Heart right ventricle (tissue), 16 donors: ENCODE measurements at regions not wholly inside any gene's neighbourhood (a gene's known extent, or its start where the extent isn't known, plus 50 kb on each side); places are given as distances from the start of the nearest gene placed in this dataset.

Source experiments
- ATAC-seq, 8 donors: fragments of 200-7000 bp; cut with Tn5 transposase; one replicate each; pipeline ENCODE4 v1.9.1; 2020; ENCODE audit warnings: mild to moderate bottlenecking in 8 of 8, moderate library complexity in 8 of 8, moderate number of reproducible peaks in 1 of 8
- DNase-seq, 2 donors: peaks; one replicate each; pipeline ENCODE4 v3.0.0-alpha.2; 2020
- H3K27ac ChIP-seq, 10 donors: fragments of 200-600 bp; sonication (generic) in 2 of 10; one replicate each; pipeline versions ENCODE4 v1.5.0 to v1.8.0; 2020 to 2022; ENCODE audit warnings: mild to moderate bottlenecking in 3 of 10
- H3K27me3 ChIP-seq, 7 donors: fragments of 200-600 bp; one replicate each; pipeline ENCODE4 v1.8.0; 2021 to 2022; ENCODE audit warnings: mild to moderate bottlenecking in 2 of 7
- H3K36me3 ChIP-seq, 9 donors: fragments of 200-600 bp; sonication (generic) in 1 of 9; one replicate each; pipeline versions ENCODE4 v1.5.0 to v1.8.0; 2020 to 2022; ENCODE audit warnings: mild to moderate bottlenecking in 2 of 9
- H3K4me1 ChIP-seq, 9 donors: fragments of 200-600 bp; sonication (generic) in 1 of 9; one replicate each; pipeline versions ENCODE4 v1.5.0 to v1.8.0; 2020 to 2022; ENCODE audit warnings: mild to moderate bottlenecking in 4 of 9
- H3K4me3 ChIP-seq, 10 donors: fragments of 200-600 bp; sonication (generic) in 2 of 10; one replicate each; pipeline versions ENCODE4 v1.5.0 to v1.8.0; 2020 to 2022; ENCODE audit warnings: mild to moderate bottlenecking in 7 of 10, moderate library complexity in 2 of 10
- H3K9me3 ChIP-seq, 11 donors: fragments of 200-600 bp in 10 of 11; sonication (generic) in 2 of 11; one replicate each; pipeline versions ENCODE4 v1.5.0 to v1.8.0; 2013 to 2022; ENCODE audit warnings: mild to moderate bottlenecking in 2 of 11, control low read depth in 1 of 11, moderate library complexity in 1 of 11
- CTCF ChIP-seq, 9 donors: fragments of 200-600 bp; sonication (generic) in 2 of 9; IDR thresholded peaks; one replicate each; pipeline versions ENCODE4 v1.5.0 to v1.8.0; 2021 to 2022; ENCODE audit warnings: antibody characterized with exemption in 9 of 9, mild to moderate bottlenecking in 5 of 9, moderate library complexity in 1 of 9
- WGBS, 2 donors: extraction: QIAGEN DNeasy Blood & Tissue Kit; methylation state at CpG; one replicate each; pipeline ENCODE4 v1.1.7; 2013; ENCODE audit warnings: inconsistent platforms in 1 of 2; 5-methylcytosine and 5-hydroxymethylcytosine counted together
- intact Hi-C, 10 donors: fragments of 100-400 bp; cut with DNase I; formaldehyde crosslinking; loops; one replicate each; pipeline versions ENCODE4 v1.11.1 to v1.14.2; 2022
- donor health status: Arrhythmogenic right ventricular cardiomyopathy.
- donor health status: ischemic (EF 13 %, LVEDD 7.1; RV severe dilation, severe dysfunction).
- donor health status: healthy with polysubstance abuse.
- donor health status: DM: no; HTN: yes; CAD: no.
- donor health status: DM: no; HTN: no; CAD: no.
- donor health status: ischemic (EF 25% LVEDD 6.9; RV normal size, moderate dysfunction).
- donor health status: ischemic (EF 25% LVEDD 5.7; RV mildly dilated, moderate dysfunction).
- donor health status: healthy.
- donor health status: DM: yes; HTN: yes; CAD: no.
- donor health status: Ischemic cardiomyopathy.
- donor health status: ischemic (EF 35%, LVEDD 5.7; RV mildly dilated, moderate dysfunction).
- donor health status: nonischemic (EF 11% LVEDD 7.7; RV severe dilation, severe dysfunction).
- donor health status: DM: yes; HTN: yes; CAD: no.
- donor health status: PGD.
- donor health status: ischemic (EF 29% LVEDD 5.4; RV normal size, mild dysfunction).
- donor health status: nonischemic (EF 23%, LVEDD 6.1; RV moderate dilation, normal function).

- ATAC-seq, result no peak
- TF ChIP-seq CTCF (IDR thresholded peaks at IDR 0.05), result no peak
- H3K27me3 ChIP-seq, result no peaks in the 10 kb centered on the region
- no peaks in the 10 kb centered on the region for H3K36me3 ChIP-seq
- no peak overlapping the region for H3K27ac ChIP-seq
- H3K4me3 ChIP-seq, result no peak overlapping the region
- intact Hi-C loops, result no loop called here
- no peak for DNase-seq
- no peaks in the 10 kb centered on the region for H3K9me3 ChIP-seq
- WGBS, 2 donors, result 63 to 66% methylated on average over 11 of the region's 11 CpGs
- H3K4me1 ChIP-seq, result no peaks in the 10 kb centered on the region
Measured at GRCh38 chr9:120202856-120203654, 376.9 kb downstream of the CDK5RAP2 start.

GRCh38 chr9:120198027-120198426 is 381.9 kb downstream of the CDK5RAP2 start:
- WGBS, 2 donors, result 73 to 83% methylated on average over 3 of the region's 3 CpGs
- Histone ChIP-seq H3K27me3 (peaks cover 0 to 5% (median 0%) of the 10 kb centered on the region in 7 donors), H3K27ac (no peak overlapping the region), H3K36me3 (no peaks in the 10 kb centered on the region), H3K4me1 (no peaks in the 10 kb centered on the region), H3K4me3 (no peak overlapping the region), H3K9me3 (no peaks in the 10 kb centered on the region)
- TF ChIP-seq CTCF (IDR thresholded peaks at IDR 0.05), result no peak
- no peak for ATAC-seq
- intact Hi-C loops, result no loop called here
- no peak for DNase-seq

GRCh38 chr9:120197605-120198004 is 382.4 kb downstream of the CDK5RAP2 start:
- WGBS, 2 donors, result 65 to 68% methylated on average over 12 of the region's 12 CpGs
- DNase-seq, result no peak
- Histone ChIP-seq H3K4me1 (no peaks in the 10 kb centered on the region), H3K36me3 (no peaks in the 10 kb centered on the region), H3K4me3 (no peak overlapping the region), H3K27me3 (peaks cover 0 to 5% (median 0%) of the 10 kb centered on the region in 7 donors), H3K27ac (no peak overlapping the region), H3K9me3 (no peaks in the 10 kb centered on the region)
- intact Hi-C loops, result no loop called here
- ATAC-seq, result no peak
- no peak for TF ChIP-seq CTCF (IDR thresholded peaks at IDR 0.05)

- DNase-seq (no peak), ATAC-seq (no peak)
- H3K27me3 ChIP-seq, result peaks cover 0 to 8% (median 0%) of the 10 kb centered on the region in 7 donors
- intact Hi-C loops, result no loop called here
- WGBS, 2 donors, result 63 to 64% methylated on average over 3 of the region's 3 CpGs
- no peak overlapping the region for H3K27ac ChIP-seq
- H3K4me1 ChIP-seq, result no peaks in the 10 kb centered on the region
- H3K36me3 ChIP-seq, result no peaks in the 10 kb centered on the region
- no peaks in the 10 kb centered on the region for H3K9me3 ChIP-seq
- no peak overlapping the region for H3K4me3 ChIP-seq
- no peak for TF ChIP-seq CTCF (IDR thresholded peaks at IDR 0.05)
Measured at GRCh38 chr9:120191141-120191540, 388.8 kb downstream of the CDK5RAP2 start.
